ENCODE measurements at regions not wholly inside any gene's neighbourhood (a gene's known extent, or its start where the extent isn't known, plus 50 kb on each side); places are given as distances from the start of the nearest gene placed in this dataset.
"Not testable (repeated sequence)": the region's sequence is repeated elsewhere in the genome, so short reads cannot be mapped to it uniquely, and the experiment has no call there.

DNA sequence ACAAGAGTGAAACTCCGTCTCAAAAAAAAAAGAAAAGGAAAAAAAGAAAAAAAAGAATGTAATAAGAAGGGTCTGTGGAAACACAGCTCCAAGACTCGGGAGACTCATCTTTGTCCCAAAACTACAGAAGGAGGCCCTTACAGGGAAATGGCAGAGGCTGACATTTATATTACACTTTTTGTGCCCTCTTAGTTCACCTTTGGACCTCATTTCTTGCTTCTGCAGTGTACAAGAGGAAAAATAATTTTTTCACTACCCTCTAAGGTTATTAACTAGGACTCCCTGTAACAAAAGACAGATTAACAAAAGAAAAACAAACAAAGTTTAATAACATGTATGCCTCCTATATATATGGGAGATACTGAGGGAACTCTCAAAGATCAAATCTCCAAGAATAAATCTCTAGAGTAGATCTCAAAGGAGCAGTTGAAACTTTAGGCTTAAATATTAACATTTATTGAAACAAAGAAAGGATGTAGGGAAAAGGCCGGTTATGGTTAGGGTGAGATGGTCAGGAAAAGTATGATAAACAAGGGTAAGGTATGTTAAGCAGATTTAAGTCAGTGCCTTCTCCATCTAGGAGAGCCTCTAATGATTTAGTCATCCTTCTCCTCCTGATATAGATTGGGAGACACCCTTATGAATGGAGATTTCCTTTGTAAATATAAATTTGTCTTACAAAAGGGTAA, 121.3 kb upstream of the JADE1 start:
- no peak for DNase-seq

DNA sequence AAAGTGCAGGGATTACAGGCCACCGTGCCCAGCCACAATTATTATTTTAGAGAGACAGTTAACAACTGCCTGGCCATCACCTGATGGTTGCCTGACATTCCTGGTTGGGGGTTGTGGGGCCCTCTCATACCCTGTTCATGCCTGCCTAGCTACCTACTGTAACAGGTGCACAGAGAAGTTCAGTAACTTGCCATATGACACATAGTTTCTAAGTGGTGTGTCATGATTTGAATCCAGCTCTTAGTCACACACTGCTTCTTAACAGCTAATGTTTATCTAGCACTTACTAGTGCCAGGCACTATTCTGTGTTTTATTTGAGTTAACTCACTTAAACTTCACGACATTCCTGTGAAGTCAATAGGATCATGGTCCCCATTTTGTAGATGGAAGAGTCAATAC, 122.7 kb upstream of the JADE1 start:
- DNase-seq, result no peak

DNA sequence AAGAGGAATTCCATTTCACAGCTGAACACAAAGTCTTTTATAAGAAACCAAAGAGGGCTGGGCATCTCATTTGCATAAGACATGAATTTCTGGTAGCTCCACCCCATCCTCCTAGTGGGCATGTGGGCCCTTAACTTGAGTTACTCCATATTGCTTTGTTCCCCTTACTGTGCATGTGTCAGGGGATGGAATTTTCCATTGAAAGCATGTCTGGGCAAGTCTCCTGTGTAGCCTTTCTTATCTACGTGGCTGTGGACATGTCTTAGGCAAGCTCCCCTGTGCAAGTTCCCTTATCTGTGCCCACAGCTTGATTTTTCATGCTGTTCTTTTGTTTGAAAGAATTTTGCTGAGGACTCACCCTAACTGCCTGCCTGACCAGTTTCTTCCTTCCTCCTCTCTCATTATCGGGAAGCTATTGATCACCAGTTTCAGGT, 123.5 kb upstream of the JADE1 start:
- no peak for DNase-seq

DNA sequence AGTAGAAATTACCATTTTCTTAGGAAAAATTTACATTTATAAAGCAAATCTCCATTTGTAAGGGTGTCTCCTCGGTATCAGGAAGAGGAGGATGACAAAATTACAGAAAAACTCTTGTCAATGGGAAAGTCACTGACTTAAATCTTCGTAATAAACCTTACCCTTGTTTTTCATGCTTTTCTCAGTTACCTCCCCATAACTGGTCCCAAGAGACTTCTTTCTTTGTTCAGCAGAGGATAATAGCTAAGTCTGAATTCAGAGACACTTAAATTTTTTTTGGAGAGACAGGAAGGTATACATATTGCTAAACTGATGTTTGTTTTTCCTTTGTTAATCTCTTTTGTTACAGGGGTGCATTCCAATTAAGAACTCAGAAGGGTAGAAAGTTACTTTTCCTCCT, 125.5 kb upstream of the JADE1 start:
- no peak for DNase-seq

DNA sequence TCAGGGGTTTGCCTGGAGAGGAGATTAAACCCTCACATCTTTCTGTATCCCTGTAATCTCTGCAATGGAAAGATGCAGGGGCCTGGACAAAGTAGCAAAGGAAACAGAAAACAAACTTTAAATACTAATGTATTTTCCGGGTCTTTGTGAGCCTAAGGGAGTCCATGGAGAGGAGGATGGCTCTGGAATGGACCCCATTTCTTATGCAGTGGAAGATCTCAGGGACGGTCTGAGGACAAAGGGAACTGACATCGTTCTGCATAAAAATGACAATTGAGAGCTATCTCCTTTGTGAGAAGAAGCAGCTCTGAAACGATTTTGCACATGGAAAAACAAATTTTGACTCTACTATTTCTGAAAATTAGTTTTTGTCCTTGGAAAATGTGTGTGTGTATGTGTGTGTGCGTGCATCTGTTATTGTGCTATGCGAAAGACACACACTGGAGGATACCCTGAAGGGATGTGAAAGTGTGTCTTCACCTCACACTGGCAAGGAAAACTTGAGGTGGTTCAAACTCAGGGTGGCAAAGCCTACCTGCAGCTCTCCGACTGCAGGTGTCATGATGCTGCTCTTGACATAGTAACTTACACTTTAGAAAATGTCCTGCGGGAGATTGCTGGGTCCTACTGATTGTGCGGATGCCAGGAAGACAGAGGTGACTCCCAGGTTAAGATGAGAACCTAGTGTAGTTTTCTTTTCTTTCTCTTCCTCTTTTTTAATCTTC, 126.4 kb upstream of the JADE1 start:
- no peak for DNase-seq

GRCh38 chr4:128676095-128676494, 133.4 kb upstream of the JADE1 start:
- no peak for DNase-seq

DNA sequence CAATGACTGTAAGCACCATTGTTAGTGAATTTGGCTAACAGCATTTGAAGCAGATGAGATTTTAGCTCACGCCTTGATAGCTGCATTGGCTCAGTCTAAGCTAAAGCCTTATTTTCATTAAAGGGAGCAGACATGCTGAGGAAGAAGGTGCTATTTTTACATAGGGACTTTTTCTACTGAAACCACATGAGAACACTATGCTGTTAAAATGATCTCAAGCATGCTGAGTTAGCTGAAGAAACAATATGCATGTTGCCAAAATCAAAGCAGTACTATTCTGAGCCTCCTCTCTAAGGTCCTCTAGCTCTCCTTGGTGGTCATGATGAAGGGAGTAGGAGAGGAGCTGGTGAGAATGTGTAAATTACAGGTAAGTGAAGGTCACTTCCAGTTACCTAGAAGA, 134.4 kb upstream of the JADE1 start:
- DNase-seq, result no peak

- DNase-seq, result not testable (repeated sequence)
Measured at GRCh38 chr4:128673159-128673558, 136.3 kb upstream of the JADE1 start.

DNA sequence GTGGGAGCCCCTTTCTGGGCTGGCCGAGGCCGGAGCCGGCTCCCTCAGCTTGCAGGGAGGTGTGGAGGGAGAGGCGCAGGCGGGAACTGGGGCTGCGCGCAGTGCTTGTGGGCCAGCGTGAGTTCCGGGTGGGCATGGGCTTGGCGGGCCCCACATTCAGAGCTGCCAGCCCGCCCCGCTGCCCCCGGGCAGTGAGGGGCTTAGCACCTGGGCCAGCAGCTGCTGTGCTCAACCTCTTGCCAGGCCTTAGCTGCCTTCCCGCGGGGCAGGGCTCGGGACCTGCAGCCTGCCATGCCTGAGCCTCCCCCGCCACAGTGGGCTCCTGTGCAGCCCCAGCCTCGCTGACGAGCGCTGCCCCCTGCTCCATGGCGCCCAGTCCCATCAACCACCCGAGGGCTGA, 136.9 kb upstream of the JADE1 start:
- not testable (repeated sequence) for DNase-seq

DNA sequence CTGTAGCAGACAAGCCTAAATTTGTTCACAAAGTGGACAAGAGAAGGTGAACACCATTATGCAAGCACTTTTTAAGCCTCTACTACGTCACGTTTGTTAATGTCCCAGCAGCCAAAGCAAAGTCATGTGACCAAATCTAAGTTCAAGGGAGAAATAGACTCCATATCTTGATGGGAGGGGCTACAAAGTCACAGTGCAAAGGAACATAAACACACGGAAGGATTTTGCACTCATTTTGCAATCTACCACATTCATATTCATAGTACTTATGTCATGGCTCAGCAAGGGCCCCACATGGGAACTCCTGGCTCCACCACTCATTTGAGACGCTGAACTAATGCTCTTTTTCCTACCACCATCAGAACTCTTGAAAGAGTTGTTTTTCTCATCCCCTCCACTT, 139.0 kb upstream of the JADE1 start:
- DNase-seq, result no peak

- DNase-seq, result no peak
Measured at GRCh38 chr4:128668566-128668965, 140.9 kb upstream of the JADE1 start.

- DNase-seq, result no peak
Measured at GRCh38 chr4:128665514-128665913, 144.0 kb upstream of the JADE1 start.

DNA sequence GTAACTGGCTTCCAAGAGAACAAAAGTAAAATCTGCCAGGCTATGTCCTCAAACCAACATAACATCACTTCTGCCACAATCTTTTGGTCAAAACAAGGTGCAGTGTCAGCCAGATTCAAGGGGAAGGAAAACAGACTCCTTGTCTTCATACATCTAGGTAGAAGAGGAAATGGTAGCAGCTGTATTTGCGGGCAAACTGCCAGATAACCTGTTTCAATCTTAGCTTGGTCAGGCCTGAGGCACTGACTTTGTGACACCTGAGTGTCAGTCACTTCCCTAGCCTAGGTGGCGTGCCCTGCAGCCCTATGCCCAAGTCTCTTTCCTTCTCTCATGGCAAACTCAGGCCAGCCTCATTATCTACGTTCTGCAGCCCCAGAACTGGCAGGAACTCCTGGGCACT, 146.2 kb upstream of the JADE1 start:
- DNase-seq, result no peak

DNA sequence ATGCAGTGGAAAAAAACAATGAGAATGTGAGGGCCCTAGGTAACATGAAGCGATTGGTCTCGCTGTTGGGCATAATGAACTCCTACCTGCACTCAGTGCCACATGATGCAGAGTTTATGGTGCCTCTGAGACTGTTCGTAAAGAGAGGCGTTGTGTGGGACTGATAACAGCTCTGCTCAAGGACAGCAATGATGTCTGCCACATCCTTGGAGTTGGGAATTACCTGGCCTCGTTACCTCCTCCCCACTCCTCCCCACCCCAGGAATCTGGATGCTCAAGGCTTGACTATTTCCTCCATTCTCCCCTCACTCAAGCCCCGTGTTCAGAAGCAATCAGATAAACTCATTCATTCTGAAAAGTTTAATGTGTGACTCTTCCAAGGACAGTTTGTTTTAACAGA, 148.0 kb upstream of the JADE1 start:
- DNase-seq, result no peak

DNA sequence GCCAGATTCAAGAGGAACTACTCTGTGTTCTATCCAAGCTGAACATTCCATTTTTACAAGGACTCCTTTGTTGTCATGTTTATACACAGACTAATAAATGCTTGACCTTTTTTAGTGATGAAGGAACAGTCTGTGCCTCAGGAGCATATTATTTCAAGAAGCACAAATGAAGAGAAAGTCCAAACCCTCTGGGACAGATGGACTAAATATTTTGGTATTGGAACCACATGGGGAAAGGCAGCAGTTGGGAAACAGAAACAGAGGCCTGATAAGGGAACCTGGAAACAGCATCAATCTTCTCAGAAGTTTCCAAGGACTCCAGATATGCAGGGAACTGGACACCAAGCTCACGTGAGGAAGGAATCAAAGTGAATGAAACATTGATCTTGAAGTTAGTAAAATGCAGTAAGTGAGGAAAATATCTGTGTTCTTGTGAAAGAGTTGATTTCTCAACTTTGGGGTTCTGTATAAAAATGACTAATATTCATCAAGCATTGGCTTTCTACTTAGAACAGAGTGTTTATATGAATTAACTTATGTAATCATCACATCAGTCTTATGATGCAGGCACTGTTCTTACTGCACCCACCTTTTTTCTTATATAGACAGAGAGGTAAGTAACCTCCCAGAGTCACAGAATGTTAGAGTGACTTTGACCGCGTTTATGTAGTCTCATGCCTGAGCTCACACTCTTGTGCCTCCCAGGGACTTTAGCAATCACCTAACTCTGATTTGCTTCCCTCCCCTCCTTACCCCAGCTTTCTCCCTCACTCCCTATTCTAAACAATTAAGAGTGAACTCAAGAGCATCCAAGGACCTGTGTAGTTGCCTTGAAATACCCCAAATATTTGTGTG, 148.9 kb upstream of the JADE1 start:
- DNase-seq, result no peak

DNA sequence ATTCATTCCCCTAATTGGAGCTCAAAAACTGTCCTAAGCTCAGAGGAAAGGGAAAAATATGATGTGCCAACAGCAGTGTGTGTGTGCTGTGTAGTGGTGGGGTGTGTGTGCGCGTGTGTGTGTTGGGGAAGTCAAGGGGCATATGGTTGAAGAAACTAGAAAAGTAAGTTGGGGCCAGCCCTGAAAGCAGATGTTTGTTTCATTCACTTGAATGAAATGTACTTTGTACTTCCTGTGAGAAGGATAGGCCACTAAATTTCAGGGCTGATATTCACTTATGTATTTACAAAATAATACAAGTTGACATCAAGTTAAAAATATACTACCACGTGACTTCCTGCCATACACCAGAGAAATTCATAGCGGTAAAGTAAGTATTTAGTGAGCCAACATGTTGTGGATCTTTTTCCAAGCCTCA, 151.3 kb upstream of the JADE1 start:
- DNase-seq, result no peak

DNA sequence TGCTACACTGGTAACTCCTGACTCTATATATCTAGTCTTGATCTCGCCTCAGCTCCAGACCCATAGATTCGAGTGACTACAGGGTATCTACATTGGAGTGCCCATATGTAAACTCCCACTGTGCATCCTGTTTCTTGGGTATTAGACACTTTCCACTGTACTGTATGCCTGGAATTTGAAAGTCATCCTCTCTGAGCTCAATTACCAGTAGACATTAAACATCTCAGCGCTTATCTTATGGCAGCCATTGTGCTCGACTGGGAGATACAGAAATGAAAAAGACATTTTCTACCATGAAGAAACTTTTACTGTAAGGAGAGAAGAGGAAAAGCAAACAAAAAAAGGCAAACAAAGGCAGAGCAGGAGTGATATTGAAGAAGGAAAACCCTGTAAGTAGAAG, 151.9 kb upstream of the JADE1 start:
- DNase-seq, result no peak

DNA sequence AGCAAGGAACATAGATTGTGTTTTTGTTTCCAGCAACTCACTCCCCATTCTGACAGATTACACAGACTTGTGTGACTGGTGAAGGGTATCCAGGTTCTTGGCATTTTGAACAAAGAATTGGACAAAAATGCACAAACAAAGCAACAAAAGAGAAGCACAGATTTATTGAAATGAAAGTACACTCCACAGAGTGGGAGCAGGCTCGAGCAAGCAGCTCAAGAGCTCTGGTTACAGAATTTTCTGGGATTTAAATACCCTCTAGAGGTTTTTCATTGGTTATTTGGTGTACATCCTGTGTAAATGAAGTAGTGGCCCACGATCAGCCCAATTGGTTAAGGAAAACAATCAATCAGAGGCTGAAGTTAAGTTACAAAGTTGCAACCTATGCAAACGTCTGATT, 155.0 kb upstream of the JADE1 start:
- DNase-seq, result no peak

- no peak for DNase-seq
Measured at GRCh38 chr4:128653527-128654444, 155.7 kb upstream of the JADE1 start.

DNA sequence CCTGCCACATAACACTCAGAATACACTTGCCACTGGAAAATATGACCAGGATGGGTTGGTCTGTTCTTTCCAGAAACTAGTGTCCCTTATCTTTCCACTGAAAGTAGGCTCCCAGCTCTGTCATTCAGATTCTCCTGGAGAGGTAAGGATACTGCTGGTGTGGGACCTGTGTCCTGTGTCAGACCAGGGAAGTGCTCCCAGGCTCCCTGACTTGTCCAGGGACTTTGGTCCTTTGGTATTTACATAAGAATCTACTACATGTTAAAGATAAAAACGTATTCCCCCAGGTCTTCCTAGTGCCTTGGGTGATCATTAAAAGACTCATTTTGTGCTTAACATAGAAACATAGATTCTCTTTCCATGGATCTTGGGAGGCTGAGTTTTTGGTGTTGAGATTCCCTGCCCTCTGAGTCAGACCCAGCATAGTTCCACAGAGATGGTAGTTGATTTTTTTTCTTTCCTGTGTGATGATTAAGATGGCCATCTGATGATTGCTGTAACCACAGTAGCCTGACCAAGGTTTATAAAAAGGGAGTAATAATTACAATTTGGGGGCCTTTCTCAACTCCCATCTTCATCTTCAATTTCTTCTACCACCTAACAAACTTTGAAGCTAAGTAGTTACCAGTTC, 159.8 kb upstream of the JADE1 start:
- no peak for DNase-seq

DNA sequence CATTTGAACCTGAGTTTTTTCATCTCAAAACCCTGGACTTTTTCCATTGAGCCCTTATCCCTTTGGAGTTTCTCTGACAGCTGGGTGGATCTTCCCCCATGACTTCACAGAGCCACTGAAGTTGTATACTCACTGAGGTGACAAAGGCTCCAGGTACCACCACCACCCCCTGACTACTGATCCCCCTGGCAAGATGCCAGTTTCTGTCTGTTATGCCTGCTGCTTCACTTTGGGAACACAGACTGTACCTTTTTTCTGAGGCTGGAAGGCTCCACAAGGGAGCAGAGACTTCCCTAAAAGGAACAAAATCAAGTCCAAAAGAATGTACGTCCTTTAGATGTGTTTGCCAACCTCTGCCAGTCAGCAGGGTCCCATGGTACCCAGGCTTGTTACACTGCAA, 160.3 kb upstream of the JADE1 start:
- no peak for DNase-seq

- DNase-seq, result no peak
Measured at GRCh38 chr4:128648021-128648420, 161.5 kb upstream of the JADE1 start.
